NCI-H82 treated with DMSO at 0.1 percent for 48 hours (cell line): ENCODE measurements at regions not wholly inside any gene's neighbourhood (a gene's known extent, or its start where the extent isn't known, plus 50 kb on each side); places are given as distances from the start of the nearest gene placed in this dataset.

Experiments
- DNase-seq: peaks from one replicate; lab custom pipeline; 2025; ENCODE audit not compliant: unreplicated experiment; lab: John Stamatoyannopoulos, UW

- DNase-seq: no peak
Measured at GRCh38 chr1:38433084-38433722, 386.6 kb upstream of the POU3F1 start.

- no peak for DNase-seq
Measured at GRCh38 chr1:38431535-38432376, 385.2 kb upstream of the POU3F1 start.

GRCh38 chr1:38430949-38431348 lies 384.4 kb upstream of the POU3F1 start:
- DNase-seq: no peak

GRCh38 chr1:38424677-38425076 lies 378.1 kb upstream of the POU3F1 start:
- no peak for DNase-seq

- DNase-seq: no peak
Measured at GRCh38 chr1:38420666-38421065, 374.1 kb upstream of the POU3F1 start.

- DNase-seq: no peak
Measured at GRCh38 chr1:38418195-38419030, 371.8 kb upstream of the POU3F1 start.

GRCh38 chr1:38403667-38404066 lies 357.1 kb upstream of the POU3F1 start:
- DNase-seq: no peak

GRCh38 chr1:38402230-38402815 lies 355.7 kb upstream of the POU3F1 start:
- no peak for DNase-seq

- no peak for DNase-seq
Measured at GRCh38 chr1:38396606-38397005, 350.0 kb upstream of the POU3F1 start.

GRCh38 chr1:38394303-38394702 lies 347.7 kb upstream of the POU3F1 start:
- DNase-seq: no peak

GRCh38 chr1:38392861-38393260 lies 346.3 kb upstream of the POU3F1 start:
- no peak for DNase-seq

- DNase-seq: no peak
Measured at GRCh38 chr1:38381256-38381655, 334.7 kb upstream of the POU3F1 start.

GRCh38 chr1:38376577-38376976 lies 330.0 kb upstream of the POU3F1 start:
- DNase-seq: no peak

- DNase-seq: no peak
Measured at GRCh38 chr1:38375035-38375434, 328.4 kb upstream of the POU3F1 start.

- no peak for DNase-seq
Measured at GRCh38 chr1:38371505-38371844, 324.9 kb upstream of the POU3F1 start.

- no peak for DNase-seq
Measured at GRCh38 chr1:38370716-38371504, 324.3 kb upstream of the POU3F1 start.

- no peak for DNase-seq
Measured at GRCh38 chr1:38365242-38365641, 318.6 kb upstream of the POU3F1 start.

- peak; percentile 18 for DNase-seq
Measured at GRCh38 chr1:38361566-38361965, 315.0 kb upstream of the POU3F1 start.

- DNase-seq: no peak
Measured at GRCh38 chr1:38360807-38361206, 314.2 kb upstream of the POU3F1 start.

GRCh38 chr1:38353956-38354355 lies 307.4 kb upstream of the POU3F1 start:
- no peak for DNase-seq

GRCh38 chr1:38352869-38353268 lies 306.3 kb upstream of the POU3F1 start:
- DNase-seq: no peak
